COLO668 (cell line): ENCODE measurements at regions not wholly inside any gene's neighbourhood (a gene's known extent, or its start where the extent isn't known, plus 50 kb on each side); places are given as distances from the start of the nearest gene placed in this dataset.
"Not testable (repeated sequence)": the region's sequence is repeated elsewhere in the genome, so short reads cannot be mapped to it uniquely, and the experiment has no call there.

Source experiments
- DNase-seq: peaks from one replicate; lab custom pipeline; 2025; ENCODE audit not compliant: unreplicated experiment; lab: John Stamatoyannopoulos, UW

GRCh38 chr4:64737026-64737853 is 328.0 kb upstream of the TECRL start:
- DNase-seq: no peak

- DNase-seq: no peak
Observed at GRCh38 chr4:64729561-64729960, 320.3 kb upstream of the TECRL start.

GRCh38 chr4:64727960-64728359 is 318.7 kb upstream of the TECRL start:
- DNase-seq: no peak

GRCh38 chr4:64727391-64727790 is 318.1 kb upstream of the TECRL start:
- DNase-seq: not testable (repeated sequence)

GRCh38 chr4:64724689-64725088 is 315.4 kb upstream of the TECRL start:
- DNase-seq: no peak

DNA sequence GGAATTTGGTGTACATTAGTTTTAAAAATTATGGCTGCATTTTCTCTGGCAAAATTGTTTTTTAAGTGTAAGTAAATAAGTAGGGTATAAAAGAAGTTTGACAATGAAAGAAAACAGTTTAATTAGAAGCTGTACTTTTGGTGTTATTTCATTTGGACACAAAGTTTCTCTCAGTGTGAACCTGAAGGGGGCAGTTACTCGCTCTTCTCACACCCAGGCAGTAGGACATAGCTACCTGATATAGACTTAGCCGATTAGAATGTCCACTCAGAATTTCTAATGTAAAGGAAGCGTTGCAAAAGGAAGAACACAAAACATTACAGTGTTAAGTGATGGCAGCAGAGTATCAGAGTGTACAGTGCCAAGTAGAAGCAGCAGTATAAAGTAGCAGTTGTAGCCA is 311.9 kb upstream of the TECRL start:
- no peak for DNase-seq

DNA sequence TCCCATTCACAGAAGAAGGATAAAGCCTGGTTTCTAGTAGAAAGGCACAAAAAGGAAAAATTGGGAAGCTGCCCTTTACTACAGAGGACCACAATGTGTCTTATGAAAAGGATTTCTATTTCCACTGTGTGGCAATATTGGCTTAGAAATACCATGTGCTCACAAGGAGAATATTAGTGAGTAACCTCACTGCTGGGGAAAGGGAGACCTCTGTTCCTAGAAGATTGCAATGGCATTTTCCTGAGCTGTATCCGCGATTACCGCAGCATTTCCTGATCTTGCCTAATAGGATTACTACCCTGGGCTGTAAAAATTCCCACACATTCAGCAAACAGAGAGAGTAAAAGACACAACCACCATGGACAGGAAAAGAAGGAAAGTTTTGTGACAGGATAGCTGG is 308.8 kb upstream of the TECRL start:
- no peak for DNase-seq

DNA sequence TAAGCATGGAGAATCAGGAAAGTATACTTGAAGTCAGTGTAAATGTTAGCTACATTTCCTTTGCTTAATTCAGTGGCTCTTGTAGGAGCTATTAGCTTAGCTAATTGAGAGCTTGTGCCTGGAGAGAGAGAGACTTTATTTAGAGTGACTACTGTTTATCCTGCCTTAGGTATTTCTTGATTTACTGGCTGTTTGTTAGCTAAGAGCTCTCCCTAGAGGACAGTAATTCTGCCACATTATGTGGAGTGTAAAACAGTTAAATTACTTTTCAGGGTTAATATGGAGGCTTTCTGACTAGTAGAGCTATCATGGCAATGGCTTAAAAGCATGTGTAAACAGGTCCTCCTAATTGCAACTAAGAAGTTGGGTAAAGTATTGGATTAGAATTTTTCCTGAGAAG is 306.5 kb upstream of the TECRL start:
- no peak for DNase-seq

DNA sequence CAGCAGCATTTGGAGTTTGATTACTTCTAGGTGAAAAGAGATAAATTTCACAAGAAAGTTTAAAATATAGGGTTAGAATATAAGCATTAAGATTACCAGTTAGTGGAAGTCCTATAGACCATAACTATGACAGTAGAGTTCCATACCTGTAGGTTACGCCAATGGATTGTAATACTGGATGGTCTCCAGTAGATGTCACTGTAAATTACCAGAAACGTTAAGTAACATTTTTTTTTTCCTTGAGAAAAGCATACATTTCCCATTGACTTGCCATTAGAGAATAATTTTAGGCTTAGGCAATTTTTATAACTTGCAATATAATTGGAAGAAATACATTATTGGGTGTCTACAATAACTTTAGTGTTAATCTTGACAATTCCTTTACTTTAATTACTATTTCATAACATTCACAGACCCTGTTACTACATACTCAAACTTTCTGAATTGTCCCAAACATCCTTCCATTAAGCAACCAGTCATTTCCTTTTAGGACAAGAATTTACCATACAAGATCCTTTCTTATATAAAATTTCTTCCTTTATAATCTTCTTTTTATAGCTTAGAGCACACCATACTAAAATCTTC is 304.1 kb upstream of the TECRL start:
- DNase-seq: no peak

DNA sequence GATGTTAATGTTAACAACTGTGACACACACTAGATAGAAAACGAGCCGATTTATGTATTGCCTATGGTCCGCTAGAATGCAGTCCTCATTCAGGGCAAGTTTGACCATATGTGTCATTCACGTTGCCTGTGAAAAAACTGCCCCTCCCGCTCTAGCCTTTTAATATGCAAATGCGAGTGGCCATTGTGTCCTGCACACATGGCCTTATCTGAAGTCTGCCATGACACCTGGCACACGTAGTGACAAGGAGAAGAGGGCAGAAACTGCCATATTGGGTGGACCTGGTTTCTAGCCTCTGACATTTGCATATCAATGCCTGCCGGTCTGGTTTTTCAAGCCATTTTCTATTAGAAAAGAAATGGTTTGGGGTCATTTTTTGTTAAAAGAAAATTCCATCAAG is 303.3 kb upstream of the TECRL start:
- DNase-seq: no peak

DNA sequence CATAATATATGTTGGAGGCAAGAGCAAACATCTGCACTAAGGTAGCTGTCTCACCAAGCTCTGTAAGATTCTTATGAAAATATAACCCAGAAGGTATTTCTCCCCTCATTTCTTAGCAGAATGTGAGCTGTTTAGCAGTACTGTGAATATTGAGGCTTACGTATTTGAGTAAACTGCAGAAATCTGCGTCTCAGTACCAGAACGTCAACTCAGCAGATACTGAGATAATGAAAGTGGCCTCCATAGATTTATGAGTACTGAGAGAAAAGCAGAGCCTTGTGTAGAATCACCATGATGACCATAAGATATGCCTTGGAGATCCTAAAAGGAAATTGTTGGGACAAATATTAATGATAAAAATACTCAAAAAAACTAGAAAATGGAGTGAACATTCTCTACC is 296.7 kb upstream of the TECRL start:
- DNase-seq: no peak

DNA sequence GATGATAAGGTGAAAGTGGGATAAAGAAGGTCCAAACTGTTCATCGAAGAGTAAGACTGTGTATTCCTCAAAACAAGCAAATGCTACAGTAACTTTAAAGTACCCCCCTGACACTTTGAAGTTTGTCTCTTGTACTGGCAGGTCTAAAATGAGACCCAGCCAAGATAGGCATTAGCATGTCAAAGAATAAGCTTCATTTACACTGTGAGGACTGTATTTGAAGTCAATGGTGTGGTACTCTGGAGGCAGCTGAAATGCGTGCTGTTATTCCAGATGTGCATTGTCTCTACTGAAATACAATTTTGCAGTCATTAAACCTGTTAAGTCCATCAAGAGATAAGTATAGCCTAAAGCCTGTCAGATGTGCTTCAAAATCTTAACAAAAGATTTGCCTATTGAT is 288.9 kb upstream of the TECRL start:
- DNase-seq: no peak

GRCh38 chr4:64682946-64683345 is 273.7 kb upstream of the TECRL start:
- no peak for DNase-seq

DNA sequence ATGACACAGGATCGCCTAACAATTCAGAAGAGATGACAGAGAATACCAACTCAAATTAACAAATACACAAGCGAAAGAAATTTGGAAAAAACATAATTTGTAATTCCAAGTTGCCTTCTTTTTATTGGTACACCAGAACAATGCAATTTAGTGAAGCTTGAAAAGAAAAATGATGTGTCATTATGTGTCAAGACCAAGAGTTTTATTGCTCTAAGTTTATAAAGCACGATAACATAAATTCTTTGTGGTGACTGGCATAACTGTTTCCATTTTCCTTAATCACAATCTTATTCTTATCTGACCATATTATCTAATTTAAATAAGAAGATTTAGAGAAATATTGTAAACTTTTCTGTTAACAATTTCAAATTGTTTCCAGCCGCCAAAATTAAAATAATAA is 273.2 kb upstream of the TECRL start:
- DNase-seq: no peak

DNA sequence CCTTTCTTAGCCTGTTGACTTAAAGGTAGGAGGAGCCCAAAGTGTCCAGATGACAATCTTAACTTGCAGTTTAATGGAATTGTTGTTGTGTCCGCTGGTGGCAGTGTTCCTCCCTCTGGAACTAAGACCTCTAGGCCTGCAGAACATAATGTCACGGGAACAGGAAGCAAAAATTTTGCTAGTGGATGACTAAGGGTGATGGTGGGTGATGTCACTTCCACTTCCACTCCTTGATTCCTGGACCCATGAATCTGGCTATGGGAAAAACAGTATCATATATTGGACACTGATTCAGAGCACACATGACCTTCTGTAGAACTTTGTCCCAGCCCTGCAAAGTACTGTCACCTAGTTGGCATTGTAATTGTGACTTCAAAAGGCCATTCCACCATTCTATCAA is 263.9 kb upstream of the TECRL start:
- DNase-seq: not testable (repeated sequence)

- no peak for DNase-seq
Observed at GRCh38 chr4:64670647-64671046, 261.4 kb upstream of the TECRL start.

GRCh38 chr4:64643841-64644240 is 234.6 kb upstream of the TECRL start:
- no peak for DNase-seq

- DNase-seq: no peak
Observed at GRCh38 chr4:64642936-64643335, 233.7 kb upstream of the TECRL start.

GRCh38 chr4:64640402-64640801 is 231.2 kb upstream of the TECRL start:
- DNase-seq: not testable (repeated sequence)

DNA sequence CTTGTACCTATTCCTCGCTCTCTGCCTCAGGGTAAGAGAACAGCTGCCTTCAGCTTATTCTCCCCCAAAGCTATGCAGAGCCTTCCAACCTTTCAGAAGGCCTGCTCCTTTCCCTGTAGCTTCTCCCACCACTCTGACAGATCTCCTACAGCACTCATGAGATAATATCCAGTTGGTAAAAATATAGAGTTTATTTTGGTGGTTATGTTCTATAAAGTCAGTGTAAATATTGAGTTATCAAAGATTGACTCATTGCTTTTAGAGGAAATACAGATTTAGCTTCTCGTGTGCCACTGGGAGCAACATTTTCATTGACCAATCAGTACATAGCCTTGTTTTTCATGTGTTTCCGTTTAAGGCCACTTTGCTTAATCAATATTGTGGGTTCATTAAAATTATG is 216.2 kb upstream of the TECRL start:
- no peak for DNase-seq

- no peak for DNase-seq
Observed at GRCh38 chr4:64617800-64618199, 208.6 kb upstream of the TECRL start.

- DNase-seq: no peak
Observed at GRCh38 chr4:64614276-64614675, 205.0 kb upstream of the TECRL start.

GRCh38 chr4:64613046-64613445 is 203.8 kb upstream of the TECRL start:
- DNase-seq: no peak
